NCI-H82 treated with DMSO at 0.1 percent for 48 hours (cell line): ENCODE measurements at regions not wholly inside any gene's neighbourhood (a gene's known extent, or its start where the extent isn't known, plus 50 kb on each side); places are given as distances from the start of the nearest gene placed in this dataset.

Experiments
- DNase-seq: peaks from one replicate; lab custom pipeline; 2025; ENCODE audit not compliant: unreplicated experiment; lab: John Stamatoyannopoulos, UW

- DNase-seq = no peak
Measured at GRCh38 chr6:163804991-163805390, 390.5 kb downstream of the QKI start.

GRCh38 chr6:163802267-163802666 is 387.7 kb downstream of the QKI start:
- DNase-seq = no peak

- DNase-seq = no peak
Measured at GRCh38 chr6:163797296-163797845, 382.9 kb downstream of the QKI start.

- DNase-seq = no peak
Measured at GRCh38 chr6:163793011-163793983, 378.8 kb downstream of the QKI start.

DNA sequence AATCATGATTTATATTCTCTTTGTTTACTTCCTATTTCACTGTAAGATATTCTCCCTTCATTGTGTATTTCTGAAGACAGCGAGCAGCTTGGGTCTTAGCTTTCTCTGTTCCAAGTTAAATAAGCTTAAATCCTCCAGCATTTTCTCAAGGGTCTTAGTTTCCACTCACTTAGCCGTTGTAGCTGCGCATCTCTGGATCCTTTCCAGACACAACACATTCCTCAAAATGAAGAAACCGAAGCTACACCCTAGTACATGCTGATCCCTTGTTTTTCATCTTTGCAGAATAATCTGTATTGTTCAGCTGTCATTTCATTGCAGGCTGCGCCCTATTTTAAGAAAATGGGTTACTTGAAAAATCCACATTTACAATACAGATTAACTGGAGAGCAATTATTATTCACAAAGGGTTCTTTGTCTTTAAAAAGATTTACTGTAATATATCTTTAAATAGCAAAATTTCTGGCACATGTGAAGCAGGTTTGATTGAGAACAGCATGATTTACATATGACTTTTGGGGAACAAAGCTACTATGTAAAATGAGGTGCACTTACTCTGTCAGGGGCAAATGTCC is 375.8 kb downstream of the QKI start:
- peak; percentile 34 for DNase-seq

DNA sequence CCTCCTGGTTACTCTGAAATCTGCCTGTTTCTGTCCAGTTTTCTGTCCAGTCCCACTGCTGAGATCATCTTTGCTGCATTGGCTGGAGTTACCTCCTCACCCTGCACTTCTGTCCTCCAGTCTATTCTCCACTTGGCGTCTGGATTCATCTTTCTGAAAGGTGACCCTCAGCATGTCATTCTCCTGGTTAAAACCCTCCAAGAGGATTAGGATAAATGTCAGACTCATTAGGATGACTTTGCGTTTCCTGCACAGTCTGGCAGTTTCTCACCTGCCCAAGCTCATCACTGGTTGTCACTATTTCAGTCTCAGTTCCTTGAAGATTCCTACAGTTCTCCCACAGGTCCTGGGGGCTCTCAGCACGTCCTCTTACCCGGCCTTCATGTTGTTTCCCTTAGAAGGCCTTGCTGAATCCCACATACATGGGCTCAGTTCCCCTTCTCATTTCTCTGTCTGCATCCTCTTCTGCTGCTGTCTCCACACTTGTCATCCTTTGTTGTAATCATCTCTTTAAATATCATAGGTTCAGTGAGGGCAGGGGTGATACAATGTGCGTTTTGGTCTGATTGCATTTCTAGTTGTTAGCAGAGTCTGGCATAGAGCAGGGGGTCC is 374.8 kb downstream of the QKI start:
- peak; percentile 52 for DNase-seq

GRCh38 chr6:163786995-163787671 is 372.6 kb downstream of the QKI start:
- no peak for DNase-seq

DNA sequence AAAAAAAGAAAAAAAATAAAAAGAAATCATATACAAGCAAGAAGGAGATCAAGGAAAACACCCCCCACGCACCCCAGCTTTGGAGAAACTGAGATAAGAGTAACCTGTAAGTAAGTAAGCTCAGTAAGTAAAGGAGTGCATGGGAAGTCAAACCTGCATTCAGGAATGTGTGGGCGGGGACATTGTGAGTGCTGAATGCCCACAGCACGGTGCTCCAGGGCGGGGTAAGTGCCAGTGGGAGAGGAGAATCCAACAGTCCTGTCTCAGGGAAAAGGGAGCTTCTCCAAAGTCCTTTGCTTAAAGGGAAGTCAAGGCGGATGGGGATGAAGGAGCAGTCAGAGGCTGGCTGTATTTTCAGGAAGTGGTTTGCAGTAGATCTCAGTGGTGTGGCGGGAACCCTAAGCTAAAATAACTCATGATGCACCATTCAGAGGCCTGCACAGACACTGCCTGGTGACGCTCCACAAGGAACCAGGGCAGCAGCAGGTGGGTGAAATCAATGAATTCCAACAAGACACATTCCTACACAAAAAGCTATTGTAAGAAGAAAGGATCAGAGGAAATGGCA is 368.0 kb downstream of the QKI start:
- DNase-seq = no peak

- DNase-seq = peak; percentile 6
Measured at GRCh38 chr6:163780994-163781393, 366.5 kb downstream of the QKI start.

DNA sequence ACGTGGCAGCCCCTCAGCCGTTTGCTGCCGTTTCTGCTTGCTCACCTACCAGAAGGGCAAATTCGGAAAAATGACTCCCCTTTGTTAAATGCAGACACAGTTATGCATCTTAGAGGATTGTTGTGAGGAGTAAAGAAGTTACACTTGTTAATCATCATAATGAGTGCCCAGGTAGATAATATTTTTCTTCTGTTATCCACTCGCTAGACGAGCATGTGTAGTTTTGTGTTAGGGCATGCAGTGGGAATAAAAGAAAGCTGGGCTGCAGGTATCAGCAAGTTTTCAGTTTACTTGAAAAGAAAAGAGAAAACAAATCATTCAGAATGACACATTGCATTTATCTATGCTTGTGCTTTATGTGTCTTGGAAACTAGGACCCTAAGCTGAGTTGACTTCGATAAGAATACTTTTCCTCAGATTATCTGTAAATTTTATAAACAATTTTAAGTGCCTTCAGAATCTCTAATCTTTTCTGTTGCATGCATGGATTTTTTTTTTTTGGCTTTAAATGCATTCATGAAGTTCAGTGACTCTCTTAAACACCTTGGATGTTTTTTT is 365.3 kb downstream of the QKI start:
- no peak for DNase-seq

DNA sequence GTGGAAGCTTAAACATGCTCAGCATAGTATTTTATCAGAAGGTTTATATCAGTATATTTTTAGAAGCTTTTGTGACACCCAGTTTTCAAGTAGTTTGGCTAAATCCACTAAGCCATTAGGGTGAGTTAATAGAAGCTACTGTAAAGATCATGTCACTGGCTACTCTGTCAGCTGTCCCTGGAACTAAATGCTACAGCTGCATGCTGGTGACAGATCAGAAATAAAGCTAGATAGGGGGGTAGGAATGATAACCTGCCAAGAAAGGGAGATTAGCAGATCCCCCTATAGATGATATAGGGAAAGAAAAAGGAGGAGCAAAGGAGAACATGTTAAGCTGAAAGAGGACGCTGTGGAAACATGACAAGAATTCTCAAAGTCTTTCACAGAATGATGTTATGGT is 363.2 kb downstream of the QKI start:
- no peak for DNase-seq

DNA sequence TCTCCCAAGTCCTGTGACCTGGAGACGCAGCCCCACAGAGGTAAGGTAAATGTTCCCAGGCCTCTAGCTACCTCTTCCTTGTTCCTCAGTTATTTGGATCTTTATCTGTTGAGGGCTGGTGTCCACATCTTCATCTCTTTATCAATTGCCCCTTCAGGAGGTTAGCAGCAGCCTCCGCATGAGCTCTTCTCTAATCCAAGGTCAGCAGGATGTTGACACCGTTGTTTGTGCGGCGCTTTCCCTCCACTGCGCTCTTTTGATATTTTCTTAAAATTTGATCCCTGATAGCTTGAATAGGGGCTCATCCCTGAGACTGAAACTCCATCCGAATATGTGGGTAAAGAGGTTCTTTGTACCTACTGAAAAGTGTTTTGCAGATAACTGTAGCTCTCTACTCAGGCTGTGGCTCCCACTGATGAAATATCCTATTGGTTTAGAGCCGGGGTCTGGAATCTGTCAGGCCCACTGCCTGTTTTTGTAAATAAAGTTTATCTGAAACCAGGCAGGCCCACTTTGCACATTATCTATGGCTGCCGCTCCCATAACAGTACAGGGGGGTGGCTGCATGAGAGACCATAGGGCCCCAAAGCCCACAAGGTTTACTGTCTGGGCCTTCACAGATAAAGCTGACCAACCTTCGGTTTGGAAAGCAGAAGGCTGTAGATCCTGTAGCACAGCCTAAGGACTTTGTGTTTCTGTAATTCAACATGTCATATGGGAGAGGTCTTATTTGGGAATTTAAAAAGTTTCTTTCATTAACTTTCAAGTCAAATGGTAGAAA is 362.6 kb downstream of the QKI start:
- DNase-seq = no peak

DNA sequence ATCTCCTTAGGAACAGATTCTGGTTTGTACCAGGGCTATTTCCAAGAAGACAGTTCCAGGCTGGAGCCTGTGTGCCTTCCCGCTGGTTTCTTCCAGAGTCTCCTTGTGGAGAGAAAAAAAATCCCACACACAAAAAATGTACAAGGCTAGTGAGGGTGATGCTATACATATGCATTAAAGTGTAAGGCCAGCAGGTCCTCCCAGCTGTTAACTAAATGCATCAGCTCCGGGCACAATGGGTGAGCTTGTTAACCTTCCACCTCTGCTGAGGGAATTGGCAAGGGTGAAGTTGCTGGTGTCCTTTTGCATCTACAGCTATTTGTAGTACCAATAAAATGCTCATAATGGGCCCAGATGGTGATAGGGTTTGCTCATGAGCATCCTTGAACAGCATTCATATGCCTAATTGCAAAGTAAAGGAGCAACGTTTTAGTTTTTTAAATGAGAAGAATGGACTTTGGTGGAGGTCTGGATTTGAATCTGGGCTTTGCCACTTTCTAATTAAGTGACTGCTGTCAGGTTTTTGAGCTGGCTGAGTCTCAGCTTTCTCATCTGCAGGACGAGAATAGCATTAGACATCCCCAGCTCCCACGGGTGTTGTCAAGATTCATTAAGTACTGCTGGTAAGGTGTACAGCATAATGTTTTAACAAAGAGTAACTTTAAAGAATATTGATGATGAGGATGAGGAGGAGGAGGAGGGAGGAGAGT is 361.8 kb downstream of the QKI start:
- DNase-seq = no peak

GRCh38 chr6:163775313-163775712 is 360.8 kb downstream of the QKI start:
- no peak for DNase-seq

DNA sequence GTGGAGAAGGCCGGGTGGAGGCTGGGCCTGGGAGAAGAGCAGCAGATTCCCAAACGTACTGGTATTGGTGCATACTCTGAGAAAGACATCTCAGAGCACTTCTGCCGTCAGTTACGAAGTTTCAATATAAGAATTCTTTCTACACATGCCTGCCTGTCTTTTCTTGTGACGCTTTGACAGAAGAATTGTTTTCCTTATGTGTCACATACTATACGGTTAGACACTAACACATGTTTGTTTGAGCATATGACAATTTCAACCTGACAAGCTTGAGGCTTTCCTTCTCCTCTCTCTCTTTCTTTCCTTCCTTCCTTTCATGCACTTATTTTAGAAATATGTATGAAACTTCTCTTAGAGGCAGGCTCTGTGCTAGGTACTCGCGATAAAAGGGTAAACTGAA is 360.0 kb downstream of the QKI start:
- no peak for DNase-seq

- no peak for DNase-seq
Measured at GRCh38 chr6:163773646-163774045, 359.1 kb downstream of the QKI start.

- DNase-seq = no peak
Measured at GRCh38 chr6:163772701-163773100, 358.2 kb downstream of the QKI start.

GRCh38 chr6:163771180-163771579 is 356.7 kb downstream of the QKI start:
- no peak for DNase-seq

- DNase-seq = no peak
Measured at GRCh38 chr6:163768905-163769304, 354.4 kb downstream of the QKI start.
